Progenitor cell of endocrine pancreas (in vitro differentiated cells): ENCODE measurements at regions not wholly inside any gene's neighbourhood (a gene's known extent, or its start where the extent isn't known, plus 50 kb on each side); places are given as distances from the start of the nearest gene placed in this dataset.
"Not testable (repeated sequence)": the region's sequence is repeated elsewhere in the genome, so short reads cannot be mapped to it uniquely, and the experiment has no call there.

Experiments used
- DNase-seq: peaks from one replicate; pipeline ENCODE4 v3.0.0; 2021; ENCODE audit warnings: low spot score; ENCODE audit not compliant: unreplicated experiment
- H3K27ac Mint-ChIP-seq: 2 replicates; pipeline ENCODE4 v1.8.0; 2021; ENCODE audit warnings: mild to moderate bottlenecking, moderate library complexity, mixed read lengths
- H3K27me3 Mint-ChIP-seq: 2 replicates; pipeline ENCODE4 v1.8.0; 2021; ENCODE audit warnings: mixed read lengths
- H3K36me3 Mint-ChIP-seq: 2 replicates; pipeline ENCODE4 v1.8.0; 2022; ENCODE audit warnings: mixed read lengths; ENCODE audit not compliant: insufficient read depth
- H3K4me1 Mint-ChIP-seq: 2 replicates; pipeline ENCODE4 v1.8.0; 2021; ENCODE audit warnings: low read depth, mixed read lengths
- H3K4me3 Mint-ChIP-seq: 2 replicates; pipeline ENCODE4 v1.8.0; 2021; ENCODE audit warnings: low read depth, mild to moderate bottlenecking, moderate library complexity, mixed read lengths
- H3K9me3 Mint-ChIP-seq: 2 replicates; pipeline ENCODE4 v1.8.0; 2021; ENCODE audit warnings: low read depth, mixed read lengths
- CTCF ChIP-seq: fragments of 200-600 bp; sonication (generic); IDR thresholded peaks from one replicate; pipeline ENCODE4 v1.5.0; 2021; ENCODE audit warnings: antibody characterized with exemption, mild to moderate bottlenecking; ENCODE audit not compliant: unreplicated experiment

- no peaks in the 10 kb centered on the region for H3K4me1 Mint-ChIP-seq
- H3K36me3 Mint-ChIP-seq, result no peaks in the 10 kb centered on the region
- H3K4me3 Mint-ChIP-seq, result no peak overlapping the region
- TF ChIP-seq CTCF, result no peak
- no peak for DNase-seq
- H3K27me3 Mint-ChIP-seq, result peaks cover 11% of the 10 kb centered on the region
- no peak overlapping the region for H3K27ac Mint-ChIP-seq
- no peaks in the 10 kb centered on the region for H3K9me3 Mint-ChIP-seq
These were observed 195.9 kb upstream of the PPP1R26 start for GRCh38 chr9:135283671-135284070.

- Mint-ChIP-seq H3K27ac (no peak overlapping the region), H3K4me3 (no peak overlapping the region), H3K4me1 (no peaks in the 10 kb centered on the region), H3K9me3 (no peaks in the 10 kb centered on the region), H3K27me3 (peaks cover 16% of the 10 kb centered on the region), H3K36me3 (no peaks in the 10 kb centered on the region)
- DNase-seq, result no peak
- no peak for TF ChIP-seq CTCF
These were observed 195.0 kb upstream of the PPP1R26 start for GRCh38 chr9:135284386-135285134.

GRCh38 chr9:135286187-135286925 lies 193.2 kb upstream of the PPP1R26 start:
- not testable (repeated sequence) for H3K36me3 Mint-ChIP-seq, H3K27ac Mint-ChIP-seq, H3K4me3 Mint-ChIP-seq, H3K9me3 Mint-ChIP-seq, H3K4me1 Mint-ChIP-seq, DNase-seq
- peaks cover 29% of the 10 kb centered on the region for H3K27me3 Mint-ChIP-seq

- H3K9me3 Mint-ChIP-seq, result no peaks in the 10 kb centered on the region
- no peak for DNase-seq
- H3K27ac Mint-ChIP-seq, result no peak overlapping the region
- H3K27me3 Mint-ChIP-seq, result peaks cover 32% of the 10 kb centered on the region
- peaks cover 2% of the 10 kb centered on the region for H3K4me1 Mint-ChIP-seq
- no peak overlapping the region for H3K4me3 Mint-ChIP-seq
- TF ChIP-seq CTCF, result no peak
- H3K36me3 Mint-ChIP-seq, result no peaks in the 10 kb centered on the region
These were observed 192.6 kb upstream of the PPP1R26 start for GRCh38 chr9:135286961-135287360.

GRCh38 chr9:135287627-135288026 lies 192.0 kb upstream of the PPP1R26 start:
- no peak for DNase-seq
- H3K9me3 Mint-ChIP-seq, result no peaks in the 10 kb centered on the region
- no peak overlapping the region for H3K4me3 Mint-ChIP-seq
- TF ChIP-seq CTCF, result no peak
- H3K4me1 Mint-ChIP-seq, result peaks cover 2% of the 10 kb centered on the region
- peaks cover 36% of the 10 kb centered on the region for H3K27me3 Mint-ChIP-seq
- no peak overlapping the region for H3K27ac Mint-ChIP-seq
- no peaks in the 10 kb centered on the region for H3K36me3 Mint-ChIP-seq

- Mint-ChIP-seq H3K9me3 (no peaks in the 10 kb centered on the region), H3K4me3 (no peak overlapping the region), H3K36me3 (no peaks in the 10 kb centered on the region), H3K27ac (no peak overlapping the region), H3K4me1 (peaks cover 2% of the 10 kb centered on the region), H3K27me3 (peaks cover 36% of the 10 kb centered on the region)
- TF ChIP-seq CTCF, result no peak
- DNase-seq, result no peak
These were observed 191.5 kb upstream of the PPP1R26 start for GRCh38 chr9:135288054-135288453.
